OCI-LY1 (cell line): ENCODE measurements at regions not wholly inside any gene's neighbourhood (a gene's known extent, or its start where the extent isn't known, plus 50 kb on each side); places are given as distances from the start of the nearest gene placed in this dataset.

Source experiments
- EZH2 ChIP-seq: fragments of 200-600 bp; sonication (generic), shearing (Covaris generic); IDR thresholded peaks from 2 replicates; pipeline ENCODE4 v1.8.0; 2017; ENCODE audit warnings: borderline replicate concordance, mixed run types, mild to moderate bottlenecking, antibody characterized with exemption, low read length, moderate library complexity, mixed read lengths
- TF ChIP-seq, protein P1 (sequence below): fragments of 200-600 bp; sonication (generic), shearing (Covaris generic); IDR thresholded peaks from 2 replicates; pipeline ENCODE4 v1.5.1; 2017; ENCODE audit warnings: mild to moderate bottlenecking, antibody characterized with exemption, low read length, moderate library complexity, mixed read lengths

DNA sequence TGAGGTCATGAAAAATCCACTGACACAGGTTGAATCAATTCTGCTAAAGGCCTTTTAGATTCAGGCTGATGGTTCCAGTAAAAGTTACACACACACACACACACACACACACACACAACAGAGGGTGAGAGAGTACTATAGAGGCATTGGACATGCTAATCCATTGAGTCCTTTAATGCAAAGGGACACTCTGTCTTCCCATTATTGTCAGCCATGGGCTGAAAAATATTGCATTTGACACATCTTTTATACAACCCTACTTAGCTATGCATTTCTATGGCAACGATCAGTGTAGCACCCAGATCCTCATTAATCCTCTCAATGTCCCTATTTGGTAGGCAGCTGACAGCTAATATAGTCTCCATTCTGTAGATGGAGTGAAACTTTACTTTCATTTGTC, 440.8 kb upstream of the RGPD4 start:
- TF ChIP-seq EZH2 = no peak
- TF ChIP-seq, protein P1, sequence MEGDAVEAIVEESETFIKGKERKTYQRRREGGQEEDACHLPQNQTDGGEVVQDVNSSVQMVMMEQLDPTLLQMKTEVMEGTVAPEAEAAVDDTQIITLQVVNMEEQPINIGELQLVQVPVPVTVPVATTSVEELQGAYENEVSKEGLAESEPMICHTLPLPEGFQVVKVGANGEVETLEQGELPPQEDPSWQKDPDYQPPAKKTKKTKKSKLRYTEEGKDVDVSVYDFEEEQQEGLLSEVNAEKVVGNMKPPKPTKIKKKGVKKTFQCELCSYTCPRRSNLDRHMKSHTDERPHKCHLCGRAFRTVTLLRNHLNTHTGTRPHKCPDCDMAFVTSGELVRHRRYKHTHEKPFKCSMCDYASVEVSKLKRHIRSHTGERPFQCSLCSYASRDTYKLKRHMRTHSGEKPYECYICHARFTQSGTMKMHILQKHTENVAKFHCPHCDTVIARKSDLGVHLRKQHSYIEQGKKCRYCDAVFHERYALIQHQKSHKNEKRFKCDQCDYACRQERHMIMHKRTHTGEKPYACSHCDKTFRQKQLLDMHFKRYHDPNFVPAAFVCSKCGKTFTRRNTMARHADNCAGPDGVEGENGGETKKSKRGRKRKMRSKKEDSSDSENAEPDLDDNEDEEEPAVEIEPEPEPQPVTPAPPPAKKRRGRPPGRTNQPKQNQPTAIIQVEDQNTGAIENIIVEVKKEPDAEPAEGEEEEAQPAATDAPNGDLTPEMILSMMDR = no peak
